Thoracic aorta (tissue), 2 donors: ENCODE measurements at regions not wholly inside any gene's neighbourhood (a gene's known extent, or its start where the extent isn't known, plus 50 kb on each side); places are given as distances from the start of the nearest gene placed in this dataset.
"Not testable (repeated sequence)": the region's sequence is repeated elsewhere in the genome, so short reads cannot be mapped to it uniquely, and the experiment has no call there.

Source experiments
- ATAC-seq: fragments of 150-250 bp; one replicate; pipeline ENCODE4 v1.8.0; 2017; ENCODE audit warnings: low read depth; ENCODE audit not compliant: insufficient number of reproducible peaks, low FRiP score
- DNase-seq: peaks from one replicate; pipeline ENCODE4 v3.0.0-alpha.2; 2020; ENCODE audit warnings: low spot score
- H3K27ac ChIP-seq, 2 donors: fragments of 200-600 bp; sonication (generic); 1 replicate in 1 of 2; 2 replicates in 1 of 2; pipeline ENCODE4 v1.5.1; 2016; ENCODE audit warnings: mild to moderate bottlenecking in 2 of 2, moderate library complexity in 2 of 2
- H3K27me3 ChIP-seq: fragments of 200-600 bp; sonication (generic); replicated peaks from 2 replicates; pipeline ENCODE4 v1.6.0; 2016; ENCODE audit warnings: mild to moderate bottlenecking; ENCODE audit not compliant: insufficient read depth
- H3K36me3 ChIP-seq: fragments of 200-600 bp; sonication (generic); one replicate; pipeline ENCODE4 v1.5.1; 2016
- H3K4me1 ChIP-seq, 2 donors: fragments of 200-600 bp; sonication (generic); 1 replicate in 1 of 2; 2 replicates in 1 of 2; pipeline versions ENCODE4 v1.5.1 to v1.6.0; 2016; ENCODE audit warnings: low read depth in 2 of 2, mild to moderate bottlenecking in 1 of 2; ENCODE audit not compliant: control insufficient read depth in 1 of 2
- H3K4me3 ChIP-seq: fragments of 200-600 bp; sonication (generic); 2 replicates; pipeline ENCODE4 v1.5.1; 2016; ENCODE audit warnings: mild to moderate bottlenecking
- H3K9me3 ChIP-seq: fragments of 200-600 bp; sonication (generic); 2 replicates; pipeline ENCODE4 v1.5.1; 2016
- CTCF ChIP-seq: fragments of 200-600 bp; sonication (generic); IDR thresholded peaks from one replicate; pipeline ENCODE4 v1.5.1; 2019; ENCODE audit warnings: antibody characterized with exemption

DNA sequence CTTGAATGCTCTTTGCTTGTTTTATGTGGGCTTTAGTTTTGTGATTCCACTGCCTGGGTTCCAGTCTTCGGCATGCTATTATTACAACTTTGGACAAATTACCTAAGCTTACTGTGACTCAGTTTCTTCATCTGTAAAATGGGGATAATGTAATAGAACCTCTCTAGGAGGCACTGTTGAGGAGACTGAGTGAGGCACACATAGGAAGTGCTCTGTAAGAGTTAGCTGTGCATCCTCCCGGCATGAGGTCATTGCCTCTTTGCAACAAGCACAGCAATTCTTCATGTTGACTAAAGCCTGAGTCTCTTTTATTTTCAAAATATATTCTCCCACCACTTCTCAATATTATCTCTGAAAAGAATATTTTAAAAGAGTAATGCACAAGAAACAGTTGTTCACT is 227.4 kb downstream of the DLEU7 start:
- Histone ChIP-seq H3K4me1 (no peaks in the 10 kb centered on the region), H3K27me3 (no peaks in the 10 kb centered on the region), H3K36me3 (no peaks in the 10 kb centered on the region), H3K9me3 (no peaks in the 10 kb centered on the region), H3K27ac (no peak overlapping the region), H3K4me3 (no peak overlapping the region)
- DNase-seq, result no peak
- no peak for TF ChIP-seq CTCF
- ATAC-seq, result no peak

GRCh38 chr13:50617134-50617721 is 226.3 kb downstream of the DLEU7 start:
- TF ChIP-seq CTCF, result no peak
- H3K27me3 ChIP-seq, result no peaks in the 10 kb centered on the region
- DNase-seq (no peak), ATAC-seq (no peak)
- no peak overlapping the region for H3K27ac ChIP-seq
- H3K4me3 ChIP-seq, result no peak overlapping the region
- no peaks in the 10 kb centered on the region for H3K4me1 ChIP-seq
- no peaks in the 10 kb centered on the region for H3K9me3 ChIP-seq
- H3K36me3 ChIP-seq, result no peaks in the 10 kb centered on the region

- no peaks in the 10 kb centered on the region for H3K4me1 ChIP-seq
- H3K4me3 ChIP-seq, result no peak overlapping the region
- H3K27ac ChIP-seq, result no peak overlapping the region
- no peaks in the 10 kb centered on the region for H3K27me3 ChIP-seq
- TF ChIP-seq CTCF, result no peak
- ATAC-seq (no peak), DNase-seq (no peak)
- H3K36me3 ChIP-seq, result no peaks in the 10 kb centered on the region
- H3K9me3 ChIP-seq, result no peaks in the 10 kb centered on the region
Observed at GRCh38 chr13:50618206-50618605, 225.3 kb downstream of the DLEU7 start.

GRCh38 chr13:50626101-50626547 is 217.4 kb downstream of the DLEU7 start:
- Histone ChIP-seq H3K9me3 (no peaks in the 10 kb centered on the region), H3K4me1 (peaks cover 12 to 17% of the 10 kb centered on the region in 2 donors), H3K27ac (no peak overlapping the region), H3K27me3 (no peaks in the 10 kb centered on the region), H3K4me3 (no peak overlapping the region), H3K36me3 (no peaks in the 10 kb centered on the region)
- no peak for ATAC-seq
- DNase-seq, result no peak
- no peak for TF ChIP-seq CTCF

GRCh38 chr13:50627111-50627510 is 216.4 kb downstream of the DLEU7 start:
- H3K27me3 ChIP-seq, result no peaks in the 10 kb centered on the region
- DNase-seq, result no peak
- ATAC-seq, result no peak

GRCh38 chr13:50628512-50628911 is 215.0 kb downstream of the DLEU7 start:
- peaks cover 12 to 17% of the 10 kb centered on the region in 2 donors for H3K4me1 ChIP-seq
- H3K27me3 ChIP-seq, H3K4me3 ChIP-seq, H3K27ac ChIP-seq, ATAC-seq, H3K36me3 ChIP-seq, DNase-seq, H3K9me3 ChIP-seq: not testable (repeated sequence)

More at GRCh38 chr13:50627111-50627510, 216.4 kb downstream of the DLEU7 start:
- Histone ChIP-seq H3K36me3 (no peaks in the 10 kb centered on the region), H3K27ac (no peak overlapping the region), H3K4me3 (no peak overlapping the region), H3K4me1 (peaks cover 12 to 17% of the 10 kb centered on the region in 2 donors), H3K9me3 (no peaks in the 10 kb centered on the region)
- TF ChIP-seq CTCF, result no peak
